SJSA1 (cell line): ENCODE measurements at regions not wholly inside any gene's neighbourhood (a gene's known extent, or its start where the extent isn't known, plus 50 kb on each side); places are given as distances from the start of the nearest gene placed in this dataset.

Experiments
- DNase-seq, 2 experiments: peaks; one replicate each; pipeline ENCODE4 v3.0.0-alpha.2; 2015 to 2020; ENCODE audit warnings: low spot score in 2 of 2, low read depth in 1 of 2
- H3K27ac ChIP-seq: fragments of 250-450 bp; sonication (Bioruptor Pico); 2 replicates; pipeline ENCODE4 v1.5.1; 2020; ENCODE audit warnings: mild to moderate bottlenecking, moderate library complexity
- H3K27me3 ChIP-seq: fragments of 250-450 bp; sonication (Bioruptor Pico); replicated peaks from 2 replicates; pipeline ENCODE4 v1.5.1; 2020; ENCODE audit warnings: mild to moderate bottlenecking, moderate library complexity
- H3K36me3 ChIP-seq: fragments of 250-450 bp; sonication (Bioruptor Pico); 2 replicates; pipeline ENCODE4 v1.5.1; 2020; ENCODE audit warnings: mild to moderate bottlenecking
- H3K4me1 ChIP-seq: fragments of 250-450 bp; sonication (Bioruptor Pico); replicated peaks from 2 replicates; pipeline ENCODE4 v1.6.1; 2021; ENCODE audit warnings: mild to moderate bottlenecking
- H3K4me3 ChIP-seq: fragments of 250-450 bp; sonication (Bioruptor Pico); 2 replicates; pipeline ENCODE4 v1.5.1; 2020; ENCODE audit warnings: mild to moderate bottlenecking
- H3K9me3 ChIP-seq: fragments of 250-450 bp; sonication (Bioruptor Pico); replicated peaks from 2 replicates; pipeline ENCODE4 v1.5.1; 2020; ENCODE audit warnings: mild to moderate bottlenecking

DNA sequence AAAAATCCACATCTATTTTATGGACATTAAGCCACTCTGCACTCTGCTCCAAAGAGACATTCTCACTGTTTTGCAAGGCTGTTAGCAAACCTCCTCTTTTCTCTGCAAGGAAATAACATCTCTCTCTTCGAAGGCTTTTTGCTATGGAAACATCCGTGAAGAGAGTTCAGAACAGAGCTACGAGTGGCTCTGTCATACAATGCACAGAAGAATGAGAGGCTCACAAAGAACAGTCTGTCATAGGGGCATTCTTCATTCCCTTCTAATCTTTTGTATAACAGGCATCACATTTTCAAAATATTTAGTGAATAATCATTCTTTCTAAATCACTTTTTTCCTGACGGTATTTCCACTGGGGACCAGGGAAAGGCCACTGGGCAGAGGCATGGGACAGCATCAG lies 346.1 kb downstream of the IRS2 start:
- H3K27ac ChIP-seq = no peak overlapping the region
- H3K4me3 ChIP-seq = no peak overlapping the region
- H3K36me3 ChIP-seq = no peaks in the 10 kb centered on the region
- peaks cover 4% of the 10 kb centered on the region for H3K9me3 ChIP-seq
- H3K4me1 ChIP-seq = no peaks in the 10 kb centered on the region
- H3K27me3 ChIP-seq = peaks cover 7% of the 10 kb centered on the region
- no peak for DNase-seq

DNA sequence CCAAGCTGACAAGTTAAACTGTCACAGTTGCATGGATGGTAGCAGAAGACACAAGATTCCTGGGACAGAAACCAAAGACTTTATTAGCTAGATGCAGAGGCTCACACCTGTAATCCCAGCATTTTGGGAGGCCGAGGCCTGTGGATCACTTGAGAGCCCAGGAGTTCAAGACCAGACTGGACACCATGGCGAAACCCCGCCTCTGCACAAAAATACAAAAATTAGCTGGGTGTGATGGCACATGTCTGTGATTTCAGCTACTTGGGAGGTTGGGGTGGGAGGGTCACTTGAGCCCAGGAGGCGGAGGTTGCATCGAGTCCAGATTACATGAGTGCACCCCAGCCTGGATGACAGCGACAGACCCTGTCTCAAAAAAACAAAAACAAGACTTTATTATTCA lies 346.6 kb downstream of the IRS2 start:
- Histone ChIP-seq H3K4me3 (no peak overlapping the region), H3K27me3 (peaks cover 7% of the 10 kb centered on the region), H3K9me3 (peaks cover 4% of the 10 kb centered on the region), H3K27ac (no peak overlapping the region), H3K4me1 (no peaks in the 10 kb centered on the region), H3K36me3 (no peaks in the 10 kb centered on the region)
- DNase-seq = no peak

DNA sequence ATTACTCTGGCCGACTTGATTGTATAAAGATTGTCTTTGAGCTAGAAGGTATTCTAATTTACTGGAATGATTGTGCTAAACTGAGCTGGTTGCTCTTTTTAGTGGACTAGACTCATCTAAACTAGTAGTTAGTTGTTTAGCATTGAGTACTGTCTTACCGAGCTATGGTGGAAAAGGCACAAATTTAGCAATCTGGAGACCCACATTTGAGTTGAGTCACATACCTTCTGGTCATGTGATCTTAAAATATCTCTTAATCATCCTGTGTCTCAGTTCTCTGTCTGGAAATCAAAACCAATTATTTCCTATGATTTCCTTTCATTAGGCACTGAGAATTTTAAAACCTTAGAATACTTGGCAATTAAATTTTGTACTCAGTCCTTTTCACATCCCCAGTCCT lies 349.5 kb downstream of the IRS2 start:
- DNase-seq = no peak
- Histone ChIP-seq H3K27ac (no peak overlapping the region), H3K36me3 (no peaks in the 10 kb centered on the region), H3K27me3 (peaks cover 7% of the 10 kb centered on the region), H3K4me3 (no peak overlapping the region), H3K9me3 (peaks cover 13% of the 10 kb centered on the region), H3K4me1 (no peaks in the 10 kb centered on the region)

DNA sequence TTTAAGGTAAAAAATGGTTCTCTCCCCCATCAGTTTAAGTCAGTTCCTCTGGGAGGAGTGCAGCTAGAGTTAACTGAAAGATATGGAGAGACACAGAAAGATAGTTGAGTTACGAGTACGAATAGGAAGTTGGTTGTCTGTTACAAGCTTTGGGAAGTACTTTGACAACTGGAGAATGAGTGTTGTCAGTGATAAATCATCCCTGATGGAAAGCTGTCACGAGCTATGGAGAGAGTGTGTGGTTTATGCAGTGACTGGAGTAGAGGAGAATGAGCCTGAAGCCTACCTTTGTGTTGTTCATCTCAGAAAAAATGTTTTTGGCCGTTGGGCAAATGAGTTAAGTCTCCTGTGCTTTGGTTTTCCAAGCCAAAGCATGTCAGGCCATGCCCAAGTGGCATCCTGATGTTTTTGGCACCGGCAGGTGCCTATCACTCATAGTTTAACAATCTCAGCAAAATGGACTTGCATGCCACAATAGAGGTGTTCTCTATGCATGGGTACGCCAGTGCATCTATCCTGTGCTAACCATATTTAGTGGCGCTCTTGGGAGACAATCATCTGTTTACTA lies 350.2 kb downstream of the IRS2 start:
- no peaks in the 10 kb centered on the region for H3K4me1 ChIP-seq
- no peak overlapping the region for H3K4me3 ChIP-seq
- no peaks in the 10 kb centered on the region for H3K36me3 ChIP-seq
- peaks cover 13% of the 10 kb centered on the region for H3K9me3 ChIP-seq
- peaks cover 7% of the 10 kb centered on the region for H3K27me3 ChIP-seq
- DNase-seq = no peak
- no peak overlapping the region for H3K27ac ChIP-seq

DNA sequence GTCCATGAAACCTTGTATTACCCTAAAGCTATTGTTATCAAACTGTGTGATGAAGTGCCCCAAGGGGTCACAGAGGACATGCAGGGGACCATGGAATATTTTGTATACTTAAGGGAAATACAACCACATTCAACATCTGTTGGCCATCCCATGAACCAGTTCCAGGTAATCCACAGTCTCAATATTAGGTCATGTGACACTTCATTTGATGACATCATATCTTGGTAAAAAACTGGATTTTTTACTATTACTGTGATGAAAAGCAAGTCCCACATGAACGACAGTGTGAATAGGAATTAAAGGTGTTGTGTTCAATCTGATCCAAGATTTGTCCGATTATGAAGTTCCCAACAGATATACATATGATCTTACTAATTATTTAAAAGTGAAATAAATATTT lies 355.2 kb downstream of the IRS2 start:
- DNase-seq = no peak
- peaks cover 4% of the 10 kb centered on the region; the same call in 1 of the 2 replicates for H3K27me3 ChIP-seq
- H3K4me3 ChIP-seq = no peak overlapping the region
- no peaks in the 10 kb centered on the region for H3K36me3 ChIP-seq
- peaks cover 20% of the 10 kb centered on the region for H3K9me3 ChIP-seq
- no peak overlapping the region for H3K27ac ChIP-seq
- H3K4me1 ChIP-seq = peaks cover 9% of the 10 kb centered on the region

DNA sequence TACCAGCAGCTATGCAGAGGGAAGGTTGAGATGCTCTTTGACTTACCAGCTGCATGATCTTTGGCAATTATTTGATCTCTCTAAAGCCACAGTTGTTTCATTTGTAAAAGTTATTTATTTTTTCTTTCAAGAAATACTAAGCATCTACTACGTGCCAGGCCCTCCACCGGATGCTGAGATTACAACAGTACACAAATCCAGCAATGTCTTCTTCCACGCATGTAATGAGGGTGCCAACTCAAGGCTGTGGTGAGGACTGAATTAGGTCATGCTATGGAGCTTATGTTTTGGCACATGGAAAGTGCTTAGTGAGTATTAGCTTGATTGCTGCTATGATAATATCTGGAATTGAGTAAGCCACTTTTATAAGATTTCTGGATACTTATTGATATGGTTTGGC lies 358.2 kb downstream of the IRS2 start:
- Histone ChIP-seq H3K4me3 (no peak overlapping the region), H3K9me3 (peaks cover 20% of the 10 kb centered on the region), H3K36me3 (no peaks in the 10 kb centered on the region), H3K4me1 (peaks cover 9% of the 10 kb centered on the region), H3K27ac (no peak overlapping the region), H3K27me3 (no peaks in the 10 kb centered on the region; the same call in 1 of the 2 replicates)
- DNase-seq = no peak

DNA sequence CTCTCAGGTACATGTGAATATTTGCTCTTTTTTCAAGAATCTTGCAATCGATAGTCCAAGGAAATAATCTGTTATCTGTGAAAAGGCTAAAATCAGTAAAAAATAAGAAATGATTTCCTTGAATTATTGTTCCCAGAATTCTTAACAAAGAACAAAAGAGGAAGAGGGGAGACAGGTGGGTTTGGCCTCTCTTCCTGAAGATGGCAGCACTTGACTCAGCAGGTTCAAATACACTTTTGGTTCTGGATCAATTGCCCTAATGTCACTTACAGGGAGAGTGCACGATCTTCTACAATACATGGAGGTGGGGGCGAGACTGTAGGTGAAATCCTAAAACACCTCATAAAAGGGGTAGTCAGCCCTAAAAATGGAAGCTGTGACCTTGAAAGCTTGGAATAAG lies 358.7 kb downstream of the IRS2 start:
- Histone ChIP-seq H3K27me3 (no peaks in the 10 kb centered on the region; the same call in 1 of the 2 replicates), H3K4me3 (no peak overlapping the region), H3K4me1 (peaks cover 9% of the 10 kb centered on the region), H3K36me3 (no peaks in the 10 kb centered on the region), H3K9me3 (peaks cover 17% of the 10 kb centered on the region), H3K27ac (no peak overlapping the region)
- no peak for DNase-seq

DNA sequence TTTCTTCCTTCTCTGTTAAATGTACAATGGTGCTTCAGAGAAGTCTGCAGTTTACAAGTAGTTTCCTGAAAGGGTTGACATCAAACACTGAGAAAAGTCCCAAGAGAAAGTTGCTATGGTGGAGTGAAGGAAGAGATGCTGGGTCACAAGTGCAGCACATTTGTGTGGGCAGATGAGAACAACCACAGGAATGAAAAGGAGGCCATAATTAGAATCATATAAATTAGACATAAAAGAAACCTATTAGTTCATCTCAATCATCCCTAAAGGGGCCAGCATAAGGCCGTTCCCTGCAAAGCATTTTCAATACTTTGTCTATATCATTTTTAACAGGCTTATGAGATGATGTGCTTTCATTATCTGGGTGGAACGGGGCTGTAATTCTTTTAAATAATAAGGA lies 359.2 kb downstream of the IRS2 start:
- Histone ChIP-seq H3K36me3 (no peaks in the 10 kb centered on the region), H3K4me3 (no peak overlapping the region), H3K27me3 (no peaks in the 10 kb centered on the region; the same call in 1 of the 2 replicates), H3K9me3 (peaks cover 12% of the 10 kb centered on the region), H3K4me1 (peaks cover 9% of the 10 kb centered on the region), H3K27ac (no peak overlapping the region)
- no peak for DNase-seq

DNA sequence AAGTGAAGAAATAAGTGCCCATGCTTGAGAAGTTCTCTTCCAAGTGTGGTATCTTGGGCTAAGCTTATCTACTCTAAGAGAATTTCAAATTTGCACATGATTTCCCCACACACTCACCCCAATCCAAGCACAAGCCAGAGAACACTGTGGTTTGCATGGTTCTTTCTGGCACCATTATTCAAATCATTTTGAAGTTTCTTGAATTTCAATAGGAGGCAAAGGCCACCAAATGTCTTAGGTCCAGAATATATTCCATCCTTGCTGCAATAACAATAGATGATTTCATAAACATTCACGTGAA lies 359.7 kb downstream of the IRS2 start:
- no peaks in the 10 kb centered on the region for H3K36me3 ChIP-seq
- peaks cover 10% of the 10 kb centered on the region; the same call in 1 of the 2 replicates for H3K9me3 ChIP-seq
- H3K27ac ChIP-seq = no peak overlapping the region
- no peaks in the 10 kb centered on the region; the same call in 1 of the 2 replicates for H3K27me3 ChIP-seq
- H3K4me3 ChIP-seq = no peak overlapping the region
- DNase-seq = no peak
- peaks cover 9% of the 10 kb centered on the region for H3K4me1 ChIP-seq

DNA sequence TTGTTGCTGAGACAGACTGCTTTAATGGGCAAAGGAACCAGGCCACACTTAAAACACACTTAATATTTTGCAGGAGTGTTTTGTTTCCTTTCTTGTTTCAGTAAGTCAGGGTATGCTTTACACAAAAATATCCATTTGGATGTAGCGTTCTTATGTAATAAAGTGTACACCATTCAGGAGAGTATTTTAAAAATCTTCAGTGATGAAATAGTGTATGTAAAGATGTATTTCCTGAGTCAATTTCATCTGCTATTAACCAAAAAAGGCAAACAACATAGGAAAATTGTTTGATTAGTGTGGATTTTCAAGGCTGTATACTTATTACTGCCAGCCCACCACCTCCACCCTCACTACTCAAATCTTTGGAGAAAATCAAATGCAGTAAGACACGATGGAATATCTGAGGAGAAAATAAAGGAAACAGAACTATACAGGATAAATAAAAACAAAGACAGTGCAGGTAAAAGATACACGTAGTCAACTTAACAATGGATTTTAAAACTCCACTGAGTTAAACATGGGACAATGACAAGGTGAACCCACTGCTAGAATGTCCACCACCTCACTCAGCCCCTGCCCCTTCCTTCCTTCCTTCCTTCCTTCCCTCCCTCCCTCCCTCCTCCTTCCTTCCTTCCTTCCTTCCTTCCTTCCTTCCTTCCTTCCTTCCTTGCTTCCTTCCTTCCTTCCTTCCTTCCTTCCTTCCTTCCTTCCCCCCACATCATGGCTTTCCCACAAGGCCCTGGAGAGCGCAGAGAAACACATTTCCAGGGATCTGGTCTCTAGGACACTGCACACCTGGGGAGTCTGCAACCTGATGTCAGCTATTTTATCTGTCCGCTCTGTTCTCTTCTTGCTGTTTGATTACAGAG lies 360.3 kb downstream of the IRS2 start:
- no peak overlapping the region for H3K27ac ChIP-seq
- no peak overlapping the region for H3K4me3 ChIP-seq
- no peaks in the 10 kb centered on the region; the same call in 1 of the 2 replicates for H3K27me3 ChIP-seq
- H3K9me3 ChIP-seq = peaks cover 10% of the 10 kb centered on the region; the same call in 1 of the 2 replicates
- H3K36me3 ChIP-seq = no peaks in the 10 kb centered on the region
- no peak for DNase-seq
- peaks cover 9% of the 10 kb centered on the region for H3K4me1 ChIP-seq

DNA sequence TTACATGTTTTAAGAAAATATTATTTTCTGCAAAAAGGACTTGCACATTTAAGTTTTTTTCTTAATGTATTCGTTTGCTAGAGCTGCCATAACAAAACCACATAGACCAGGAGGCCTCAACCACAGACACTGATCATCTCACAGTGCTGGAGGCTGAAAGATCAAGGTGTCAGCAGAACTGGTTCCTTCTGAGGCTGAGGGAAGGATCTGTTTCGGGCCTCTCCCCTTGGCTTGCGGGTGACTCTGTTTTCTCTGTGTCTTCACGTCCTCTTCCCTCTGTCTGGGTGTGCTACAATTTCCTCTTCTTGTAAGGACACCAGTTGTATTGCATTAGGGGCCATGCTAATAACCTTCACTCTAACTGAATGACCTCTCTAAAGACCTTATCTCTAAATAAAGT lies 364.2 kb downstream of the IRS2 start:
- Histone ChIP-seq H3K9me3 (no peaks in the 10 kb centered on the region), H3K27ac (no peak overlapping the region), H3K27me3 (peaks cover 21% of the 10 kb centered on the region), H3K36me3 (no peaks in the 10 kb centered on the region), H3K4me3 (no peak overlapping the region), H3K4me1 (no peaks in the 10 kb centered on the region)
- no peak for DNase-seq

DNA sequence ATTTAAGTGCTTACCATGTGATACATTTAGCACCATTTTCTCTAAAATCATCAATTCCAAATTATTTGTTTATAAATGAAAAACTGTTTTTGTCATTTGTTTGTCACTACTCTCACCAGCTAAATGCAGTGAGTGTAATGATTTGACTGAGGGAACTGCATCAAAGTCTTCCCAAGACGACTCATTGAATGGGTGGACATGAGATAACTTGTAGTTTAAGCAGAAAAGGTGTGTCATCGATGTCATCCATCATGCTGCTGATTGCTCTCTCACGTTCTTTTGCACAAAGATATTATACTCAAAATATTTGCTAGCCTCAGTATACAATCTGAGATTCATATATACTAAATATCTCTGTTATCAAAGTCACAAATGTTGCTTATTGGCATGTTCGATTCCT lies 366.5 kb downstream of the IRS2 start:
- Histone ChIP-seq H3K27me3 (peaks cover 25% of the 10 kb centered on the region), H3K27ac (no peak overlapping the region), H3K36me3 (no peaks in the 10 kb centered on the region), H3K4me3 (no peak overlapping the region), H3K4me1 (no peaks in the 10 kb centered on the region), H3K9me3 (no peaks in the 10 kb centered on the region)
- no peak for DNase-seq

DNA sequence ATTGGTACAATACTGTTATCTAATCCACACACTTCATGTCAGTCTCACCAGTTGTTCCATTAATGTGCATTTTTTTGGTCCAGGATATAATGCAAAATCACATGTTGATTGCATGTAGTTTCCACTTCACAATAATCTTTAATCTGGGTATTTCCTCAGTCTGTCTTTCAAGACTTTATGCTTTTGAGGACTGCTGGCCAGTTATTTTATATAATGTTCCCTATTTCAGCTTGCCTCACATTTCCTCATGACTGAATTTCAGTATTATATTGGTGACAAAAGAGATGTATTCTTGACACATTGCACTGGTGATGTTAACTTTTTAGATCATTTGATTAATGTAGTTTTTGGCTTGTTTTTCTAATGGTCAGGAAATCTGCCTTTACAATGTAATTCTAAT lies 368.3 kb downstream of the IRS2 start:
- Histone ChIP-seq H3K27ac (no peak overlapping the region), H3K9me3 (no peaks in the 10 kb centered on the region), H3K27me3 (peaks cover 37% of the 10 kb centered on the region), H3K4me3 (no peak overlapping the region), H3K36me3 (no peaks in the 10 kb centered on the region), H3K4me1 (no peaks in the 10 kb centered on the region)
- no peak for DNase-seq

DNA sequence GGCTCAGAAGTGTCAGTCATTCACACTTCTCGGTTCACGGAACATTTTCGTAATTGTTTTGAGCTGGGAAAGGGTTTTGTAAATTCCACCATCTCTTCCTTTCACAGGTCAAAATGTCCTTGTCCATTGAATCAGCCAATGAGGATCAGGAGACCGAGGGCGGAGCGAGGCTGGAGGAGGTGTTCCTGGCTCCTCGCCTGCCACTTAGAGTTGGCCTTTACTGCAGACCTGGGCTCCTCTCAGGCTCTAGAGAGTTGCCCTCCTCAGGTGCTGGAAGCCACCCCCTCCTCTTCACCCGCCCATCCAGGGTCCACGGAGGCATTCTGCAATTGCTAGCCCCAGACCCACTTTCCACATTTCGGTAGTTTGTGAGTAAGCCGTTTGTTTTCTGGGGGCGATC lies 370.4 kb downstream of the IRS2 start:
- H3K27me3 ChIP-seq = peaks cover 39% of the 10 kb centered on the region
- no peak overlapping the region for H3K4me3 ChIP-seq
- H3K27ac ChIP-seq = no peak overlapping the region
- DNase-seq = peak in 1 of 2 experiments; percentile 68
- peaks cover 8% of the 10 kb centered on the region for H3K4me1 ChIP-seq
- no peaks in the 10 kb centered on the region for H3K36me3 ChIP-seq
- 0 out of 2 replicates have a peak, but pooled peaks cover 4% of the 10 kb centered on the region for H3K9me3 ChIP-seq
